GM18951 (cell line): ENCODE measurements at regions not wholly inside any gene's neighbourhood (a gene's known extent, or its start where the extent isn't known, plus 50 kb on each side); places are given as distances from the start of the nearest gene placed in this dataset.

Experiments
- POLR2A ChIP-seq: IDR thresholded peaks from 4 replicates; pipeline ENCODE4 v1.6.1; 2011; ENCODE audit warnings: mild to moderate bottlenecking; ENCODE audit not compliant: insufficient read length, insufficient read depth; ENCODE audit errors: extremely low read depth
- in situ Hi-C: fragments of 300-500 bp; cut with MboI; formaldehyde crosslinking; loops from one replicate; pipeline ENCODE4 v1.12.0; 2022; ENCODE audit warnings: low sequenced_read_pairs, mixed read lengths, inconsistent platforms; ENCODE audit not compliant: unreplicated experiment

- in situ Hi-C loops = no loop called here
- TF ChIP-seq POLR2A = peak; percentile 31
Measured at GRCh38 chr9:109972026-109972882, 192.3 kb downstream of the PALM2AKAP2 start.

DNA sequence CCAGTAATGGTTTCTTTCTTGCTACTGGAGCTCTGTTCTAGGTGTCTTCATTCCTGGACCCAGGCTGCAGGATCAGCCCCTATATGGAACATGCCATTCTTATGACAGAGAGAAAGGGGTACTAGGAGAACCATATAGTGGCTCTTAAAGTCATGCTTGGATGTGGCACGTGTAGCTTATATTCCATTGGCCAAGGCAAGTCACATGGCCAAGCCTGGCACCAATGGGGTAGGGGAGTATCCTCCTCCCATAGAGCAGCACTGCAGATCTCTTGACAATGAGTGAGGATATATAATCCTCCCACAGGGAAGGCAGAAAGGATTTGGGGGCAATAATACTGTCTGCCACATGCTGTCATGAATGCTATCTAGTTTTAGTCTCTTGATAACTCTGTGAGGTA, 193.3 kb downstream of the PALM2AKAP2 start:
- no peak for TF ChIP-seq POLR2A
- in situ Hi-C loops = no loop called here

- TF ChIP-seq POLR2A = peak; percentile 17
- in situ Hi-C loops = no loop called here
Measured at GRCh38 chr9:109974143-109974917, 194.3 kb downstream of the PALM2AKAP2 start.

DNA sequence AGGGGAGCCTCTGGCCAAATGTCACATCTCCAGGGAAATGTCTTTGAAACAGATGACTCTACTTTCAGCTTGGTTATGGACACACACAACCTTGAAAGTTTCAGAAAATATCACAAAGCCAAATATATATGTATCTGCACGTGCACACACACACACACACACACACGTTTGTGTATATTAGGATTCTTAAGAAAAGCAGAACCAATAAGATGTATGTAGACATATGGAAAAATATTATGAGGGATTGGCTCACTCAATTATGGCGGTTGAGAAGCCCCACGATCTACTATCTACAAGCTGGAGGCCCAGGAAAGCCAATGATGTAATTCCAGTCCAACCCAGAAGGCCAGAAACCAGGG, 194.9 kb downstream of the PALM2AKAP2 start:
- TF ChIP-seq POLR2A = no peak
- in situ Hi-C loops = no loop called here

DNA sequence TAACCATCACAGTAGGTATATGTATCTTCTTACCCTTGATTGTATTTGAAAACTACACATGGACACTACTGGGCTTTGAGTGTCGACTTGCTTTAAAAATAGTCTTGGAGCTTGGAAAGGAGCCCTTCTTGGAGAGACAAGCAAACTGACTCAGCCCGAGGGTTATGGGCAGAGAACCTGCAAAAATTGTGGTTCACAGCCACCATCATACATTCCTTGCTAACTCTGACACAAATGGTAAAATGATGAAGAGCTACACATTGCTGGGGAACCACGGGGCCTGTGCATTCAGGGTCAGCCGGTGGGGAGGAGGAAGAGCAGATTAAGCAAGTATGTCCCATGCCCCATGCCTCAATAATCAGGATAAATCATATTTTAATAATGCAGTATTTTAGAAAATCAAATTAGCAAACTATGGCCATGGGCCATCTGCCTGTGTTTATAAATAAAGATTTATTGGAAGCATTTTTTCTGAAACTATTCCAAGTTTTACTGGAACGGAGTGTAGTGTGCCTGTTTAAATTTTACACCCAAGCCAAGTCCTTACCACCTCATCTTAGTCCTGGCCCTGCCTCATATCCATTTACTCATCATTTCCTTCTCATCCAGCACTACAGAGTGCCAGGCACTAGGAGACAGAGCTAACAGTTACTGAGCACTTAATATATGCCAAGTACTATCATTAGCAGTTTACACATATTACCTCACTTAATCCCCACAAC, 195.7 kb downstream of the PALM2AKAP2 start:
- TF ChIP-seq POLR2A = no peak
- in situ Hi-C loops = no loop called here

DNA sequence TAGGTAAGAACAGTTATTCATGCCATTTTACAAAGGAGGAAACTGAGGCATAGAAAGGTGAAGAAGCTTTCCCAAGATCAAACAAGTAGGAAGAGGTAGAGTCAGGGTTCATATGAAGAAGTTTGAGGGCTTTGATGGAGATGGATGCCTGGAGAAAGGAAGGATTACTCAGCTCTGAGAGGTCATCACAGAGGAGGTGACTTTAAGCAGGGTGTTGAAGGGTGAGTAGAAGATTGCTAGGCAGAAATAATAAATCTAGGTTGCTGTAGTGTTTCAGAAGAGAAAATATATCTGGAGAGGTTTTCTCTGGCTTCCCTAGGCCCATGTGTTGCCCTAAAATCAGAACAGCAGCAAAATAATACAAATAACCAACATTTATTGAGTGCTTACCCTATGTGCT, 196.3 kb downstream of the PALM2AKAP2 start:
- in situ Hi-C loops = no loop called here
- TF ChIP-seq POLR2A = no peak

- TF ChIP-seq POLR2A = no peak
- in situ Hi-C loops = no loop called here
Measured at GRCh38 chr9:109977521-109977920, 197.5 kb downstream of the PALM2AKAP2 start.

- TF ChIP-seq POLR2A = no peak
- in situ Hi-C loops = no loop called here
Measured at GRCh38 chr9:109981091-109981490, 201.1 kb downstream of the PALM2AKAP2 start.

DNA sequence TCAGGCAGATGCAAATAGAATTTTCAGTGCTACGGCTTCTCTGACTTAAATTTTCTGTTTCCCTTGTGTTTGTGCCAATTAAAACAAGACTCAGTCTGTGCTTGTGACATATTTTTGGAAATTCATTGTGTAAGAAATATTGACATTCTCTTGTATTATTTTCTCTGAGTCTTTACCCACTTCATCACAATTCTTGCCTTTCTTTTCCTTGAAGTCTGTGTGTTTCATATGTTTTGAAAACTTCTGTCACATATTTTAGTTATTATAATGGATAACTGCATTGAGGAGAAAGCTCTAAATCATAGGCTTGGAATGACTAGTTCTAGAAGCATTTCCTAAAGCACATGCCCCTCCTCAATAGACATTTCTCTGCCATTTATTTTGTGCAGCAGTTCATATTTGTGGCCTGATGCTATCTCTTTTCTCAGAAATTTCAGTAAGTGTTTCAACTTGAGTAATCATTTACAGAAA, 206.6 kb downstream of the PALM2AKAP2 start:
- no peak for TF ChIP-seq POLR2A
- in situ Hi-C loops = no loop called here

DNA sequence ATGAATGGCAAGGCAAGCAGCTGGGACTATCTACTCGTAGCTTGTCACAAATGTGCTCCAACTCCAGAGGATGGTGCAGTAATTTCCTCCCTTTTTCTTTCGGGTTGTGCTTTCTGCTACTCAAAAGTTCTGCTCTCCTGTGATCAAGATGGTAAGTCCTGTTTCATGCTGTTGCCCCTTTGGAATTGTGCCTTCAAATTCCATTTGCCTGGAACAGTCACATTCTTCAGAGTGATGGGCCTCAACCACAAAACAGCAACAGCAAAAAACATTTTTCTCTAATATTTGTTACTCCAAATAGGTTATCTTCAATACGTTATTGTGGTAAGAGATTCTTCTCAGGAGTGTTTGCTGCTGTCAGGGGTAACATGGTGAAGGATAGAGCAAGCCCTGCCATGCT, 209.3 kb downstream of the PALM2AKAP2 start:
- no peak for TF ChIP-seq POLR2A
- in situ Hi-C loops = no loop called here

DNA sequence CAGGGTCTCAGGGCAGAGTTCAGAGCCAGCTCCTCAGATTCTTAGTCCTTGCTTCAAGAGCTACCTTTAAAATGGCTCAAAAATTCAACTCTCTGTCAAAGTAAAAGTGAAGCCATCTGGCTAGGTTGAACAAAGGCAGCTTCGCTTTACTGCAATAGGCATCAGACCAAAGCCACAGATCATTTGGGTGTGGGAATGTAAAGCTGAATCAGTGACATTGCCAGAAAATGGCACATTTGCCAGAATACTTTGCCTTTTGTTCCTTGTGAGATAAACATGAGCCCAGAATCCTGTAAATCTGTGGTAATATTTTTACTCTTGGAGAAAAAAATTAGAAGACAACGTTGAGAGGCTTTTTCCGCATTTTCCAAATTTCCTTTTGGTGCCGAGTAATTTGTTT, 210.5 kb downstream of the PALM2AKAP2 start:
- TF ChIP-seq POLR2A = no peak
- in situ Hi-C loops = no loop called here

DNA sequence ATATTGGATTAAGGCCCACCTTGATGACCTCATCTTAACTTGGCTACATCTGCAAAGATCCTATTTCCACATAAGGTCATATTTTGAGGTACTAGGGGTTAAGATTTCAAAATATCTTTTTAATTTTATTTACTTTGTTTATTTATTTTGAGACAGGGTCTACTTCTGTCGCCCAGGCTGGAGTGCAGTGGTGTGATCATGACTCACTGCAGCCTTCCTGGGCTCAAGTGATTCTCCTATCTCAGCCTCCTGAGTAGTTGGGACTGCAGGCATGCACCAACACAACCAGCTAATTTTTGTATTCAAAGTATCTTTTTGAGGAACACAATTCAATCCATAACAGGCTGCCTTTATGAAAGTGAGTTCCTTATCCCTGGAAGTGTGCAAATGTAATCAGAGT, 212.3 kb downstream of the PALM2AKAP2 start:
- no peak for TF ChIP-seq POLR2A
- in situ Hi-C loops = no loop called here
